Effector memory CD8-positive, alpha-beta T cell (primary cell): ENCODE measurements at regions not wholly inside any gene's neighbourhood (a gene's known extent, or its start where the extent isn't known, plus 50 kb on each side); places are given as distances from the start of the nearest gene placed in this dataset.

Source experiments
- ATAC-seq: fragments of 150-1000 bp; cut with Tn5 transposase; replicated peaks from 2 replicates; pipeline ENCODE4 v1.10.0; 2021; ENCODE audit warnings: mild to moderate bottlenecking, moderate library complexity
- DNase-seq, 3 experiments: peaks; one replicate each; pipeline ENCODE4 v3.0.0; 2021
- H3K27ac Mint-ChIP-seq, 2 donors: one replicate each; pipeline ENCODE4 v1.8.0; 2022; ENCODE audit warnings: mild to moderate bottlenecking in 2 of 2, mixed read lengths in 2 of 2, moderate library complexity in 2 of 2
- H3K27me3 Mint-ChIP-seq, 2 donors: one replicate each; pipeline ENCODE4 v1.8.0; 2022; ENCODE audit warnings: mixed read lengths in 2 of 2
- H3K36me3 Mint-ChIP-seq: one replicate; pipeline ENCODE4 v1.8.0; 2022; ENCODE audit warnings: mild to moderate bottlenecking, moderate library complexity, mixed read lengths; ENCODE audit not compliant: insufficient read depth
- H3K4me1 Mint-ChIP-seq, 2 donors: one replicate each; pipeline ENCODE4 v1.8.0; 2022; ENCODE audit warnings: low read depth in 2 of 2, mixed read lengths in 2 of 2
- H3K4me3 Mint-ChIP-seq, 2 donors: one replicate each; pipeline ENCODE4 v1.8.0; 2022; ENCODE audit warnings: mild to moderate bottlenecking in 2 of 2, mixed read lengths in 2 of 2, moderate library complexity in 2 of 2
- H3K9me3 Mint-ChIP-seq, 2 donors: one replicate each; pipeline ENCODE4 v1.8.0; 2022; ENCODE audit warnings: mixed read lengths in 2 of 2

GRCh38 chr3:152050903-152051302 lies 177.5 kb downstream of the SUCNR1 start:
- Mint-ChIP-seq H3K27me3 (no peaks in the 10 kb centered on the region), H3K27ac (no peak overlapping the region), H3K36me3 (no peaks in the 10 kb centered on the region), H3K9me3 (no peaks in the 10 kb centered on the region), H3K4me1 (no peaks in the 10 kb centered on the region), H3K4me3 (no peak overlapping the region)
- no peak for ATAC-seq
- DNase-seq, result no peak

DNA sequence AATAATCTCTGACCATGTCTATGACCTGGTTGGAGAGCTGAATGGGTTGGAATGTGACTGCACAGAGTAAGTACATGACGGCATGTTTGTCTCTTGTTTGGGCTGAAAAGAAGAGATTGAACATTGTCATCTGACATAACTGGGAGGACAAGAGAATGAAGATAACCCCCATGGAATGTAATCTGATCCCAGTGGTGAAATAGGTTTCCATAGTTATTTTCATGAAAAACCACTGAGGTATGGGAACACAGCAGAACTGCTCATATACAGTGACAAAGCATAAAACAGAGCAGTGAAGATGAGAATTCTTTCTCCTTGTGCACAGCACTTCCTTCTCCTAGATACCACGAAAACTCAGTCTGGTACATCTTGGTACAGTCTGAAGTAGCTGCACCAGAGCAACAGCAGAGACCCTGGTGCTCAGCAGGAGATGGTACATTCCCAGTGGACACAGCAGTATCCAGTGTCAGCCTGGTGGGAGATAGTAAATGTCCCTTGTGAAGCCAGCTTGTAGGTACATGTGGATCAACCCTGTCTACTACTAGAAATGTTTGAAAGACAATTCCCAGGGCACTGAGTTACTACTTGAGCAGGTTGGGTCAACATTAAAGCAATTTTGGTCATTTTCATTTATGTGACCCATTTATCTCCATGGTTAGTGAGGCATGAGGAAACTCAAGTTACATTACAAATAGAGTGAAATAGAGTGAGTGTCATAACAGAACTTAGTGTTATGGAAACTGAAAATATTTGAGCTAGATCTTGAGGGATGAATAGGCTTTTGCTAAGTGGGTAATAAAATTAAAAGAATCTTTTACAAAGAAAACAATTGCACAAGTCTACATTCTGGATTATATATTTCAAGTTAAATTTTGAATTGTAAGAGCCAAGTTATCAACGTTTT lies 178.3 kb downstream of the SUCNR1 start:
- no peaks in the 10 kb centered on the region for H3K4me1 Mint-ChIP-seq
- no peaks in the 10 kb centered on the region for H3K9me3 Mint-ChIP-seq
- no peaks in the 10 kb centered on the region for H3K36me3 Mint-ChIP-seq
- no peak for DNase-seq
- no peak overlapping the region for H3K4me3 Mint-ChIP-seq
- H3K27ac Mint-ChIP-seq, result no peak overlapping the region
- H3K27me3 Mint-ChIP-seq, result no peaks in the 10 kb centered on the region
- no peak for ATAC-seq

DNA sequence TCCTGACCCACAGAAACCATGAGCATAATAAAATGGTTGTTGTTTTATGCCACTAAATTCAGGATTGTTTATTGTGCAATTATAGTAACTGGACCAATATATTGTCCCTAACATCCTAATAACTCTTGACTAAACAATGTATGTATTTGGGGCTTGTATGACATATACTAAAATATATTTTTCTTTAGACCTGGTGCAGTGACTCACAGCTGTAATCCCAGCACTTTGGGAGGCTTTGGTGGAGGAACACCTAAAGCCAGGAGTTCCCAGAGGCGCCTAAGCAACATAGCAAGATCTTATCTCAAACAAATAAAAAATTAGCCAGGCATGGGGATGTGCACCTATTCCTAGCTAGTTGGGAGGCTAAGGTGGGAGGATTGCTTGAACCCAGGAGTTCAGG lies 180.4 kb downstream of the SUCNR1 start:
- Mint-ChIP-seq H3K4me3 (no peak overlapping the region), H3K27ac (no peak overlapping the region), H3K4me1 (no peaks in the 10 kb centered on the region), H3K9me3 (no peaks in the 10 kb centered on the region), H3K36me3 (no peaks in the 10 kb centered on the region), H3K27me3 (peaks cover 5% of the 10 kb centered on the region in 2 donors)
- ATAC-seq, result no peak
- DNase-seq, result no peak

DNA sequence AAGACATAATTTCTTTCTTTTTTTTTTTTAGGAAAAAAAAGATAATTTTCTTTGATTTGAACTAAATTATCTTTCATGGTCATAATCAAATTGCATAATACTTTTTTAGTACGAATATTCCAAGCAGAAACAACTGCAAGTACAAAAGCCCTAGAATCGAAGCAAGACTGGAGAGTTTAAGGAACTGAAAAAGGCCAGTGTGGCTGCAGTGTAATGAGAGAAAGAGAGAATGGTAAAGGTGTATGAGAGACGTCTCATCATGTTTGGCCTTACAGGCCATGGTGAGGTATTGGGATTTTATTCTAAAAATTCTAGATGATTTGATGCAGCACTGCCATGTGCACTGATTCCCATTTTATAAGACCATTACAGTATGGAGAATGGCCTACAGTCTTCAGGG lies 180.9 kb downstream of the SUCNR1 start:
- H3K9me3 Mint-ChIP-seq, result no peaks in the 10 kb centered on the region
- no peaks in the 10 kb centered on the region for H3K36me3 Mint-ChIP-seq
- no peaks in the 10 kb centered on the region for H3K4me1 Mint-ChIP-seq
- ATAC-seq (no peak), DNase-seq (no peak)
- H3K27me3 Mint-ChIP-seq, result peaks cover 10% of the 10 kb centered on the region in 2 donors
- no peak overlapping the region for H3K4me3 Mint-ChIP-seq
- H3K27ac Mint-ChIP-seq, result no peak overlapping the region

- no peaks in the 10 kb centered on the region for H3K36me3 Mint-ChIP-seq
- no peaks in the 10 kb centered on the region for H3K4me1 Mint-ChIP-seq
- DNase-seq, result no peak
- peaks cover 11 to 14% of the 10 kb centered on the region in 2 donors for H3K27me3 Mint-ChIP-seq
- no peak overlapping the region for H3K27ac Mint-ChIP-seq
- no peak overlapping the region for H3K4me3 Mint-ChIP-seq
- no peaks in the 10 kb centered on the region for H3K9me3 Mint-ChIP-seq
- ATAC-seq, result no peak
Measured at GRCh38 chr3:152056073-152056472, 182.6 kb downstream of the SUCNR1 start.

- Mint-ChIP-seq H3K36me3 (no peaks in the 10 kb centered on the region), H3K27ac (no peak overlapping the region), H3K4me1 (no peaks in the 10 kb centered on the region)
Measured at GRCh38 chr3:152056481-152056880, 183.0 kb downstream of the SUCNR1 start.

GRCh38 chr3:152056987-152057386 lies 183.5 kb downstream of the SUCNR1 start:
- Mint-ChIP-seq H3K27me3 (peaks cover 11 to 14% of the 10 kb centered on the region in 2 donors), H3K4me3 (no peak overlapping the region), H3K27ac (no peak overlapping the region), H3K9me3 (no peaks in the 10 kb centered on the region), H3K36me3 (no peaks in the 10 kb centered on the region), H3K4me1 (no peaks in the 10 kb centered on the region)
- DNase-seq, result no peak
- no peak for ATAC-seq

More at GRCh38 chr3:152056481-152056880, 183.0 kb downstream of the SUCNR1 start:
- H3K9me3 Mint-ChIP-seq, result no peaks in the 10 kb centered on the region
- ATAC-seq, result no peak
- H3K27me3 Mint-ChIP-seq, result peaks cover 11 to 14% of the 10 kb centered on the region in 2 donors
- DNase-seq, result no peak
- H3K4me3 Mint-ChIP-seq, result no peak overlapping the region

DNA sequence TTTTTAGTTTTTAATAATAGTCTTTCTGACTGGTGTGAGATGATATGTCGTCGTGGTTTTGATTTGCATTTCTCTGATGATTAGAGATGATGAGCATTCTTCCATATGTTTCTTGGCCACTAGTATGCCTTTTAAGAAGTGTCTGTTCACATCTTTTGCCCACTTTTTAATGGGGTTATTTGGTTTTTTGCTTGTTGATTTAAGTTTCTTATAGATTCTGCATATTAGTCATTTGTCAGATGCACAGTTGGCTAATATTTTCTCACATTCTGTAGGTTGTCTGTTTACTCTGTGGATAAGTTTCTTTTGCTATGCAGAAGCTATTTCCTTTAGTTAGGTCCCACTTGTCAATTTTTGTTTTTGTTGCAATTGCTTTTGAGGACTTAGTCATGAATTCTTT lies 185.4 kb downstream of the SUCNR1 start:
- no peak overlapping the region for H3K27ac Mint-ChIP-seq
- no peaks in the 10 kb centered on the region for H3K36me3 Mint-ChIP-seq
- ATAC-seq (no peak), DNase-seq (no peak)
- H3K4me3 Mint-ChIP-seq, result no peak overlapping the region
- no peaks in the 10 kb centered on the region for H3K9me3 Mint-ChIP-seq
- peaks cover 11 to 14% of the 10 kb centered on the region in 2 donors for H3K27me3 Mint-ChIP-seq
- H3K4me1 Mint-ChIP-seq, result no peaks in the 10 kb centered on the region

- Mint-ChIP-seq H3K27me3 (peaks cover 11 to 14% of the 10 kb centered on the region in 2 donors), H3K4me1 (no peaks in the 10 kb centered on the region), H3K27ac (no peak overlapping the region), H3K4me3 (no peak overlapping the region), H3K9me3 (no peaks in the 10 kb centered on the region), H3K36me3 (no peaks in the 10 kb centered on the region)
- ATAC-seq (no peak), DNase-seq (no peak)
Measured at GRCh38 chr3:152060701-152061100, 187.3 kb downstream of the SUCNR1 start.

GRCh38 chr3:152061296-152061695 lies 187.9 kb downstream of the SUCNR1 start:
- Mint-ChIP-seq H3K9me3 (no peaks in the 10 kb centered on the region), H3K36me3 (no peaks in the 10 kb centered on the region), H3K4me3 (no peak overlapping the region), H3K4me1 (no peaks in the 10 kb centered on the region), H3K27me3 (peaks cover 11 to 14% of the 10 kb centered on the region in 2 donors), H3K27ac (no peak overlapping the region)
- ATAC-seq (no peak), DNase-seq (no peak)

GRCh38 chr3:152069871-152070270 lies 196.4 kb downstream of the SUCNR1 start:
- ATAC-seq (no peak), DNase-seq (no peak)
- Mint-ChIP-seq H3K27ac (no peak overlapping the region), H3K36me3 (no peaks in the 10 kb centered on the region), H3K27me3 (peaks cover 0 to 6% of the 10 kb centered on the region in 2 donors), H3K4me3 (no peak overlapping the region), H3K9me3 (no peaks in the 10 kb centered on the region), H3K4me1 (no peaks in the 10 kb centered on the region)

DNA sequence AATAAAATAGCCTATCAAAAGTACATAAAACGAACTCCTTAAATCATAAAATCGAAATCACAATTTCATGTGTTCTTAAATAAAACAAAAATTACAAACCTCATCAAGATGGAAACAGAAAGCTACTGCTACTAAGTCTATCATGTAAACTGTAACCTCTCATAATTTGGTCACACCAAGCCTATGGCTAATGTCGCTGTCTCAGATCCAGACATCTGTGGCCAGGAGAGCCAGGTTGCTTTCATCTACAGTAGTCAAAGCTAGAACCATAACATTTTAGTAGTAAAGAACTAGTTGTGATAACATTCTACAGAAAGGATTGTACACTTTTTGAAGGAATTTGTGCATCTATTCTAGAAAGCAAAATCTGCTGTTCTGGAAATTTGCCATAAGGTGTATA lies 197.4 kb upstream of the MBNL1 start:
- Mint-ChIP-seq H3K27ac (no peak overlapping the region), H3K9me3 (no peaks in the 10 kb centered on the region), H3K4me1 (no peaks in the 10 kb centered on the region), H3K27me3 (peaks cover 0 to 6% of the 10 kb centered on the region in 2 donors), H3K36me3 (no peaks in the 10 kb centered on the region), H3K4me3 (no peak overlapping the region)
- ATAC-seq, result no peak
- no peak for DNase-seq

- Mint-ChIP-seq H3K4me3 (no peak overlapping the region), H3K4me1 (no peaks in the 10 kb centered on the region), H3K36me3 (no peaks in the 10 kb centered on the region), H3K27me3 (peaks cover 0 to 6% of the 10 kb centered on the region in 2 donors), H3K9me3 (no peaks in the 10 kb centered on the region), H3K27ac (no peak overlapping the region)
- ATAC-seq (peak; percentile 74), DNase-seq (peak; percentile 1 to 3 (median 3))
Measured at GRCh38 chr3:152071924-152072323, 196.8 kb upstream of the MBNL1 start.

DNA sequence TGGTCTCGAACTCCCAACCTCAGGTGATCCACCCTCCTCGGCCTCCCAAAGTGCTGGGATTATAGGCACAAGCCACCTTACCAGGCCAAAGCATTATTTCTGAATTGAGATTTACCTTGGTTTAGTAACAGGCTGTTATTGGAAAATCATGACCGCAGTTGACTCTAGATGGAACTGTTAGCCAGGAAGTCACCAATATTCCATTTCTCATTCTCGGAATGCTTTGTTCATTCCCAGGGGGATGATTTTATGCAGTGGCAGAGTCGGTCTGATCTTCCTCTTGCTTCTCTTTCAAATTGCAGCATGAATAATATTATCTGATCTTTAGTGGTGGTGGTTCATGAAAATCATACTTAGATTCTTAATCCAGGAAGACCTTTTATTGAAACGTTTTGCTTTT lies 195.5 kb upstream of the MBNL1 start:
- no peak overlapping the region for H3K27ac Mint-ChIP-seq

More for the DNA sequence above, 195.5 kb upstream of the MBNL1 start:
- Mint-ChIP-seq H3K27me3 (peaks cover 0 to 2% of the 10 kb centered on the region in 2 donors), H3K36me3 (no peaks in the 10 kb centered on the region), H3K9me3 (no peaks in the 10 kb centered on the region), H3K4me3 (no peak overlapping the region), H3K4me1 (no peaks in the 10 kb centered on the region)
- ATAC-seq (no peak), DNase-seq (no peak)
